ENCODE measurements at regions not wholly inside any gene's neighbourhood (a gene's known extent, or its start where the extent isn't known, plus 50 kb on each side); places are given as distances from the start of the nearest gene placed in this dataset.

DNA sequence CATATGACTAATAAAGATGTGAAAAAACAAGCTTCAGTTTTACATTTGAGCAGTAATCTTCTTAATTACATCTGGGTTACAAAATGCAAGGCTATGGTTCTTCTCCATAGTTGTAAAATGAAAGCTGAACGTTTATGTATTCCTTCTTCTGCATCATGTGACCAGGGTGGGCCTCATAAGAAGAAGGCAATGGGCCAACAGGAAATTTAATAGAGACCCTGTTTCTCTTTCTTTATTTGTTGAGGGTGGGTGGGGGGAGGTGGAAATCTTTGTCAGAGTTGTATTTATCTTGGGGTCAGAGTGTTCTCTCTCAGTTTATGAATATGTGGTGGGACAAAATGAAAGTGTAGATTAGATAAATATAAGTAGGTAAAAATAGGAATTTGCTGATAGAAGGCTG is 418.8 kb downstream of the TLE4 start:
- H3K4me3 ChIP-seq (ENCODE audit: low read length): no peak overlapping the region
- TF ChIP-seq ZNF274 (IDR thresholded peaks at IDR 0.05; ENCODE audit: low read depth, low read length): no peak

DNA sequence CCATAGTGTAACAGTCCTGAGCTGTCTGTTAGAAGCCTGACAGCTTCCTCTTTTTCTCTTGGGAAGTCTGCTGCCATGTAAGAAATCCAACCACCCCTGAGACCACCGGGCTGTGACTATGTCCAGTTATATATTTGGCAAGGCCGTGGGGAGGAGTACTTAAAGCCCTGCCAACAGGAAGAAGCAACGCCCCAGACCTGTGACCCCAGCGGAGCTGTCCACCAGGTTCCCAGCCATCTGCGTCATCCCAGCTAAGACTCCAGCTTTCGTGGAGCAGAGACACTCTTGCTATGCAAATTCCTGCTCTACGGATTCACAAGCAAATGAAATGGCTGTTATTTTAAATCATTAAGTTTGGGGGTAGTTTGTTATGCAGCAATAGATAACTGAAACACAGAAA is 417.3 kb downstream of the TLE4 start:
- no peak overlapping the region for H3K4me3 ChIP-seq (ENCODE audit: low read length)
- no peak for TF ChIP-seq ZNF274 (IDR thresholded peaks at IDR 0.05; ENCODE audit: low read depth, low read length)

GRCh38 chr9:79988126-79988525 is 416.4 kb downstream of the TLE4 start:
- H3K4me3 ChIP-seq (ENCODE audit: low read length): no peak overlapping the region
- no peak for TF ChIP-seq ZNF274 (IDR thresholded peaks at IDR 0.05; ENCODE audit: low read depth, low read length)

GRCh38 chr9:79986437-79986836 is 414.7 kb downstream of the TLE4 start:
- H3K4me3 ChIP-seq (ENCODE audit: low read length): no peak overlapping the region
- no peak for TF ChIP-seq ZNF274 (IDR thresholded peaks at IDR 0.05; ENCODE audit: low read depth, low read length)

- no peak overlapping the region for H3K4me3 ChIP-seq (ENCODE audit: low read length)
- TF ChIP-seq ZNF274 (IDR thresholded peaks at IDR 0.05; ENCODE audit: low read depth, low read length): no peak
Measured at GRCh38 chr9:79985772-79986171, 414.0 kb downstream of the TLE4 start.

DNA sequence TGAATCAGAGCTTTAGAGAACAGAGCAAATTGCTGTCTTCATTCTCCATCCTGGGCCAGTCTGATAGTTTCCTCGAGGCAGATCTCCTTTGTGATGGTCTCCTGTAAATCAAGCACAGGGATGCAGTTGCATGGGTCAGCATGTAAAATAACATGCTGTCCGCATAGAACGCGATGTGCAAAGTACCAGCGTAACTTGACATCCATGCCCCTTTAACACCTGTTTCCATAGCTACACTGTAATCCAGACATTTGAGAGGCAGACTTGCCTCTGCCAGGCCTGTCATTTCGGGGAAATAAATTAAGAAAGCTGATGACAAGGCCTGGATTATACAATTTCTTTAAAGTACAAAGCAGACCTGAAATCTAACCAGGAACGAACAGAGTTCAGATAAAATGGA is 413.5 kb downstream of the TLE4 start:
- no peak overlapping the region for H3K4me3 ChIP-seq (ENCODE audit: low read length)
- no peak for TF ChIP-seq ZNF274 (IDR thresholded peaks at IDR 0.05; ENCODE audit: low read depth, low read length)

DNA sequence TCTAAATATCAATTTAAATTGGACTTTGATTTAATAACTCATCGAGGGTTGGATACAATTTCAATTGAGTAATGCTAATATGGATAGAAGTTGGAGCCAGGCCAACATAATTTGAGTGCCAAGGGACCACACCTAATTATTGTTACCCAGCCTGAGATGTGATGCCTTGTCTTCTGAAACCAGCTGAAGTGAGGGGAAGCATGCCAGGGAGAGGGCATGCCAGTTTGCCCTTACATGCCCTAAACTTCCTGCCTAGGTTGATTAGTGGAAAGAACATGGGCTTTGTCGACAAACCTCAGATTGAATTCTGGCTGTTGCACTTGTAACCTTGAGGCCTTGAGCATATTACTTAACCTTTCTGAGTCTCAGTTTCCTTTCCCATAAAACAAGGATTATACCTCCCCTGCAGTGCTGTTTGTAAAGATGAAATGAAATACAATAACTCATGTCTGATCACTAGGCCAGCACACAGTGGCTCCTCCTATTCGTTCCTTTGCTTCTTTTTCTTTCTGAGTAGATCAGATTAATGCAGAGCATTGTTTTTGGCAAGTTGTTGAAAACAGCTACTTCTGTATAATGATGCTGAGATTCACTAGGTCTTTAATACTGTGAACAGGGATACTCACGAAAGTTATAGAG is 412.8 kb downstream of the TLE4 start:
- no peak overlapping the region for H3K4me3 ChIP-seq (ENCODE audit: low read length)
- TF ChIP-seq ZNF274 (IDR thresholded peaks at IDR 0.05; ENCODE audit: low read depth, low read length): no peak

DNA sequence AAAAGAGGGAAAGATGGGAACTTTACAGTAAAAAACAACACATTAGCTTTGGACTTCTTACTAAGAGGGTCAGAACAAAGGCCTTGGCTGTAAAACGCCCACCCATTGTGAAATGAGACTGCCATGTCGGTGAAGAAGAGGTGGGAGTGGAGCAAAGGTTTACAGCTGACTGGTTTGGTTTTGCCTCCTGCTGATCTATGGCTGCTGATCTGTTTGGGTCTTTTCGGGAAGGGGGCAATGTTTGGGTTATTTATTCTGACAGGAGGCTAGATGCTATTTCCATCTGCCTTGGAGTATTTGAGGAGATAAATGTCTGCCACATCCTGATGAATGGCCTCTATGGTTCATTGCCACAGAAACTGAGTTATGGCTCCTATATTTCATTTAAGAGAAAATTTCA is 408.7 kb downstream of the TLE4 start:
- no peak overlapping the region for H3K4me3 ChIP-seq (ENCODE audit: low read length)
- no peak for TF ChIP-seq ZNF274 (IDR thresholded peaks at IDR 0.05; ENCODE audit: low read depth, low read length)

DNA sequence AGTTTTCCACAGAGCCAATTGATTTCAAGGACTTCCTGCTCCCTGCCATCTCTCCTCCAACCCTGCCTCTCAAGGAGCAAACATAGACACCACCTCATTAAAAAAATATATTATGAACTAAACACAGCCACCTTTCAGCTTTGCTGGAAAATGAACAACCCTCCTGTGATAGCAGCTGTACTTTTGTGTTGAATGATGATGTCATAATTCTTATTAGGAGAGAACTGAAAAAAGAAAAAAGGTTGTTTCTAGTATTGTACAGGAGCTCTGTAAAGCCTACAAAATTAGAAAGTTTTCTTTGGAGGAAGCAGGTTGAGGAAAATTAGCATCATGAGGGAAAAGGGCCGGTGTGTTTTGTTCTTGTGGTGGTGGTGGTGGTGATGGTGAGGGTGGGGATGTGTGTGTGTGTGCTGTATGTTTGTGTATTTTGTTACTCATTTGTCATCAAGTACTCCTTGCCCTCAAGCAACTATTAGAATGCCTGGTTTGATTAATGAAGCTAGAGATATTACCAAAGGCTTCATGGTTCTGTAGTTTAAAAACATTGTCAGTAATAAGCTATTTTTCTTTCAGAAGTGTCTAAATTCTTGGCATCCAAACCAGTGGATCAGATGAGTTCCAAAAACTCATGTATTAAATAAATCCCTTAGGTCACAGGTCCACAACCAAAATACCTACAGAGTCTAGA is 405.9 kb downstream of the TLE4 start:
- H3K4me3 ChIP-seq (ENCODE audit: low read length): no peak overlapping the region
- TF ChIP-seq ZNF274 (IDR thresholded peaks at IDR 0.05; ENCODE audit: low read depth, low read length): no peak

GRCh38 chr9:79977074-79977435 is 405.3 kb downstream of the TLE4 start:
- no peak overlapping the region for H3K4me3 ChIP-seq (ENCODE audit: low read length)
- TF ChIP-seq ZNF274 (IDR thresholded peaks at IDR 0.05; ENCODE audit: low read depth, low read length): no peak

DNA sequence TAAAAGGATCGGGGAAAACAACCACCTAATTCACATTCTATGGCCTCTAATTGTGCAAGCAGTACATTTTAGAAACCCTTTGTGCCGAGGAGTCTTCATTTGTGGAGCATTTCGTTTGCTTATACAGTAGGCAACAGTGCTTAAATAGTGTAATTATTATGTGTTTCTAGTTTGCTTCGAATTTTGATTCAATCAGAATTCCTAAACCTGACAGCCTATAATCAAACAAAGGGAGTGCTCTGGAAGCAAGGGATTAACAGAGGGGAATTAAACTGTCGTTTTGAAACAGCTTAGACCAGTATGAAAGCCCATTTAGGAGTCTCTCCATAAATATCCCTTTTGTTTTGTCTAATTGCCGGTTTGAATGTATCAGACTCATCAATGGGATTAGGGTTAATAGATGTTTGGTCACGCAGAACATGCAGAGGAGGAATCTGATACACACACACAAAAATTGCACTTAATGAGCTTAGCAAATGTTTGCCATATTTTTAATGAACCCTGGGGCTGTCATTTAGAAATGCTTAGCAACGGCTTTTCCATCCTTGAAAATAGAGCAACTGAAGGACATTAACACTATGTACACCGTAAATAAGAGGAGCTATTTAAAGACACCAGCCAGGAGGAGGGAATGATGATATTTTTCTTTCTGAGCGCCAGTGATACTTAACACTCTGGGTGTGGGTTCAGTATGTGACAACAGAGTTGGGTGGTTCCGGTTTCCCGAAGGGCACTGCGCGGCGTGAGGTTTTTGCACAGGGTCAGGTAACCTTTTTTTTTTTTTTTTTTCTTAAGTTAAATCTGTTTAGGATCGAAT is 404.7 kb downstream of the TLE4 start:
- no peak for TF ChIP-seq ZNF274 (IDR thresholded peaks at IDR 0.05; ENCODE audit: low read depth, low read length)
- H3K4me3 ChIP-seq (ENCODE audit: low read length): no peak overlapping the region

GRCh38 chr9:79975621-79976256 is 404.0 kb downstream of the TLE4 start:
- no peak overlapping the region for H3K4me3 ChIP-seq (ENCODE audit: low read length)

DNA sequence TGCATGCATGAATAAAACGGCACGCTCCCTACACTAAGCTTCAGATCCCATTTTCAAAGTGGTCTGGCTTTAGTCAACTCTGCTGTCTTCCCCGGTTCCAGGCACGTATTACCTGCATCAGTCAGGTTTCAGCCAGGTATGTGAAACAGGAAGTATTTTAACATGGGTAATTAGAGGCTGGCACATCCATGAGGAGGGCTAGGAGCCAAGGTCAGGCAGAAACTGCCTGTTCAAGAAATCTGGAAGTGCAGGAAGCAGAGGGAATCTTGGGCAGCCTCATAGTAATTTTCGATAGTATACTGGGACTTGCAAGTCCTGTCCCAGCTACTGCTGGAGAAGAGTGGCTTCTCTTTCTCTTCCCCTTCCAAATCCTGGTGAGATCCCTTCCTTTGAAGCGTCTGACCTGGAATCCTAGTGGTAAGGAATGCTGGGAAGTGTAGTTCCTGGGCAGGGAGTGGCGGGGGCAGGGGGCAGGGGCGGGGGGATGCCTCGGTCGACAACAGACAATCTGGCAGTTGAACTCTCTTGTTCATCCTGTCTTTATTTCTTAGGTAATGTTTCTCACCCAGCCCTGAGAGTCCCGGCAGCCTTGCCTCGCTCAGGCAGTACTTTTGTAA is 403.1 kb downstream of the TLE4 start:
- TF ChIP-seq ZNF274 (IDR thresholded peaks at IDR 0.05; ENCODE audit: low read depth, low read length): no peak

More at GRCh38 chr9:79975621-79976256, 404.0 kb downstream of the TLE4 start:
- no peak for TF ChIP-seq ZNF274 (IDR thresholded peaks at IDR 0.05; ENCODE audit: low read depth, low read length)

DNA sequence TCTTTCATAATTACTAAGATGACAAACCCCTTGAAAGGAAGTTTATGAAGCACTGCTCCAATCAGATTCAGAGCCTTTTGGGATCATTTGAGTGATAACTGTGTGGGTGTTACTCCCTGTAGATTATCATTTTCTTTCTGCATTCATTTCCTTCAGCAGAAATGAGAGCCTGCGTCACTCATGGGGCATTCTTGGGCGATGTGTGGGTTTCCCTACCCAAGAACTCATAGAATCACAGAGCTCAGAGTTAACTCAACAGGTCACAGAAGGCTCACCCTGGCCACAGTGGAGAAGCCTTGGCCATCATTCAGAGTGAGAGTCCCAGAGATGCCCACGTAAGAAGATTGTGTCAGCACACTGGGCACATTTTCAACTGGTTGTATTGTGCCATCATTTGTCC is 401.9 kb downstream of the TLE4 start:
- no peak for TF ChIP-seq ZNF274 (IDR thresholded peaks at IDR 0.05; ENCODE audit: low read depth, low read length)
- H3K4me3 ChIP-seq (ENCODE audit: low read length): no peak overlapping the region

More for the DNA sequence above, 403.1 kb downstream of the TLE4 start:
- H3K4me3 ChIP-seq (ENCODE audit: low read length): no peak overlapping the region

Data from GM08714 (cell line).